C4-2B (cell line): ENCODE measurements at regions not wholly inside any gene's neighbourhood (a gene's known extent, or its start where the extent isn't known, plus 50 kb on each side); places are given as distances from the start of the nearest gene placed in this dataset.

ENCODE experiments used
- ZFX ChIP-seq: fragments of 450-650 bp; IDR thresholded peaks from 2 replicates; pipeline ENCODE4 v1.6.1; 2017
- TF ChIP-seq, protein P1 (sequence below): fragments of 450-650 bp; conservative IDR thresholded peaks from 2 replicates; pipeline ENCODE4 v1.5.1; 2017; ENCODE audit warnings: mild to moderate bottlenecking

DNA sequence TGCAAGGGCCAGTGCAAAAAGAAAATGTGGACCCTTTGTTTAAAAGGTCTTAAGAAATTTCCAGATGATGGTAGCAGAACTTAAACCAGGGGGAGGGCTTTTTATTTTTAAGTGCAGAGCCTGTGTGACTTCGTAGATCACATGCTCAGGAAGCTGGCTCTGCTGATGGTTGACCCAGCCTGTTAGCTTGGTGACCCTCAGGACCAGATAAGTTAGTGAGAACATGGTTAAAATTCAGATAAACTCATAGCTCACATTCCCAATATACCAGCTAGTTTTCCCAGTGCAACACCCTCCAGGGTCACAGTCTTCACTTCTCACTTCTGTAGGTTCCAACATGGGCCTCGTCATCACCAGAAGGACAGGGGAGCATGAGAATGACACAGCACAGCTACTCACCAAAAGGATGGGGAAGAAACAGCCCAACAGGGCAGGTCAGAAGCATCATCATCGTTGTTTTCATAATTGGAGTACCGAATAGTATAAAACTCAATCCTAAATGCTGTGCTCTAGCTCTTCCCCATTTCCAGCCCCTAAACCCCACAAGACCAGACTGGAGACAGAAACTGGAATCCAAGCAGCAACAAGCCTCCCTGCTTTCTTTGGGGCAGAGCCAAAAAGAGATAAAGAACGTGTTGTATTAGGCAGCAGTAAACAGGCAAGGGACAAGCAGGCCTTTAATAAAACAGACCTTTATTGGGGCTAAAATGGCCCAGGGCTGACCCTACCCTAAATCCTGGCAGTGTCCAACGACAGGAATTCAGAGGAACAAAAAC lies 102.2 kb upstream of the ANKRD1 start:
- TF ChIP-seq, protein P1, sequence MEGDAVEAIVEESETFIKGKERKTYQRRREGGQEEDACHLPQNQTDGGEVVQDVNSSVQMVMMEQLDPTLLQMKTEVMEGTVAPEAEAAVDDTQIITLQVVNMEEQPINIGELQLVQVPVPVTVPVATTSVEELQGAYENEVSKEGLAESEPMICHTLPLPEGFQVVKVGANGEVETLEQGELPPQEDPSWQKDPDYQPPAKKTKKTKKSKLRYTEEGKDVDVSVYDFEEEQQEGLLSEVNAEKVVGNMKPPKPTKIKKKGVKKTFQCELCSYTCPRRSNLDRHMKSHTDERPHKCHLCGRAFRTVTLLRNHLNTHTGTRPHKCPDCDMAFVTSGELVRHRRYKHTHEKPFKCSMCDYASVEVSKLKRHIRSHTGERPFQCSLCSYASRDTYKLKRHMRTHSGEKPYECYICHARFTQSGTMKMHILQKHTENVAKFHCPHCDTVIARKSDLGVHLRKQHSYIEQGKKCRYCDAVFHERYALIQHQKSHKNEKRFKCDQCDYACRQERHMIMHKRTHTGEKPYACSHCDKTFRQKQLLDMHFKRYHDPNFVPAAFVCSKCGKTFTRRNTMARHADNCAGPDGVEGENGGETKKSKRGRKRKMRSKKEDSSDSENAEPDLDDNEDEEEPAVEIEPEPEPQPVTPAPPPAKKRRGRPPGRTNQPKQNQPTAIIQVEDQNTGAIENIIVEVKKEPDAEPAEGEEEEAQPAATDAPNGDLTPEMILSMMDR: no peak
- no peak for TF ChIP-seq ZFX
